HepG2 (cell line): ENCODE measurements at regions not wholly inside any gene's neighbourhood (a gene's known extent, or its start where the extent isn't known, plus 50 kb on each side); places are given as distances from the start of the nearest gene placed in this dataset.
A peak's percentile ranks its signal among the peaks of the same experiment; 100 is the strongest.

Source experiments
- AKNA ChIP-seq: sonication (generic); formaldehyde crosslinking; IDR thresholded peaks from 2 replicates; pipeline ENCODE4 v1.4.0; 2020; ENCODE audit warnings: missing genetic modification reagents, borderline replicate concordance
- BCL6 ChIP-seq: IDR thresholded peaks from 2 replicates; pipeline ENCODE4 v1.6.1; 2016; ENCODE audit warnings: missing genetic modification reagents, missing compliant biosample characterization
- DNMT3B ChIP-seq: conservative IDR thresholded peaks from 2 replicates; pipeline ENCODE4 v1.6.1; 2016; ENCODE audit warnings: missing biosample characterization, control low read depth
- DPF2 ChIP-seq: sonication (generic); formaldehyde crosslinking; IDR thresholded peaks from 2 replicates; pipeline ENCODE4 v1.4.0; 2020; ENCODE audit warnings: mild to moderate bottlenecking, low read depth, missing genetic modification reagents, borderline replicate concordance
- KDM3A ChIP-seq: IDR thresholded peaks from 2 replicates; pipeline ENCODE4 v1.6.1; 2018; ENCODE audit warnings: low read depth, missing compliant biosample characterization
- MAFF ChIP-seq: IDR thresholded peaks from 2 replicates; pipeline ENCODE4 v1.6.1; 2011; ENCODE audit warnings: low read depth, low read length, improper control_type of control experiment
- MED1 ChIP-seq: sonication (generic); formaldehyde crosslinking; IDR thresholded peaks from 2 replicates; pipeline ENCODE4 v1.4.0; 2020; ENCODE audit warnings: missing genetic modification reagents
- RNF219 ChIP-seq: sonication (generic); formaldehyde crosslinking; IDR thresholded peaks from 2 replicates; pipeline ENCODE4 v1.5.0; 2020; ENCODE audit warnings: mild to moderate bottlenecking, missing genetic modification reagents
- SMAD3 ChIP-seq: sonication (generic); formaldehyde crosslinking; IDR thresholded peaks from 2 replicates; pipeline ENCODE4 v1.4.0; 2020; ENCODE audit warnings: missing genetic modification reagents
- SOX13 ChIP-seq, 3 experiments: fragments of 450-650 bp in 1 of 3; sonication (generic) in 1 of 3; formaldehyde crosslinking in 1 of 3; IDR thresholded peaks in 2 of 3; conservative IDR thresholded peaks in 1 of 3; 2 replicates each; pipeline versions ENCODE4 v1.5.0 to v1.6.1; 2016 to 2020; ENCODE audit warnings: antibody characterized with exemption in 1 of 3, mild to moderate bottlenecking in 1 of 3, missing compliant biosample characterization in 1 of 3, missing genetic modification reagents in 1 of 3, moderate library complexity in 1 of 3
- SP4 ChIP-seq: sonication (generic); formaldehyde crosslinking; IDR thresholded peaks from 2 replicates; pipeline ENCODE4 v1.8.1; 2023; ENCODE audit warnings: mild to moderate bottlenecking, missing genetic modification reagents
- TFDP1 ChIP-seq: IDR thresholded peaks from 2 replicates; pipeline ENCODE4 v1.6.1; 2016; ENCODE audit warnings: missing compliant biosample characterization, missing genetic modification reagents, borderline replicate concordance
- THAP7 ChIP-seq: sonication (generic); formaldehyde crosslinking; IDR thresholded peaks from 2 replicates; pipeline ENCODE4 v1.8.1; 2023; ENCODE audit warnings: mild to moderate bottlenecking, missing genetic modification reagents
- USF2 ChIP-seq, 2 experiments: sonication (generic) in 1 of 2; formaldehyde crosslinking in 1 of 2; IDR thresholded peaks; 2 replicates each; pipeline versions ENCODE4 v1.5.1 to v1.6.1; 2011 to 2020; ENCODE audit warnings: borderline replicate concordance in 1 of 2, low read depth in 1 of 2, low read length in 1 of 2, mild to moderate bottlenecking in 1 of 2, missing genetic modification reagents in 1 of 2, moderate library complexity in 1 of 2
- ZNF703 ChIP-seq: sonication (generic); formaldehyde crosslinking; IDR thresholded peaks from 2 replicates; pipeline ENCODE4 v1.5.1; 2020; ENCODE audit warnings: missing genetic modification reagents, mild to moderate bottlenecking, moderate library complexity, borderline replicate concordance

- no peak for TF ChIP-seq SOX13 (IDR thresholded peaks at IDR 0.05)
- TF ChIP-seq SOX13 (CRISPR knock-in tag; conservative IDR thresholded peaks at IDR 0.05 in 1 of 2, IDR thresholded peaks at IDR 0.05 in 1 of 2), result 0 out of 4 replicates have a peak, but pooled peaks of 1 of the 2 experiments have one; percentile 37
- no peak for TF ChIP-seq DNMT3B
- TF ChIP-seq THAP7 (CRISPR knock-in tag), result no peak
- no peak for TF ChIP-seq MAFF
- TF ChIP-seq TFDP1 (CRISPR knock-in tag), result no peak
- 0 out of 2 replicates have a peak, but pooled peaks have one; percentile 35 for TF ChIP-seq SMAD3
- no peak for TF ChIP-seq KDM3A (CRISPR knock-in tag)
- no peak for TF ChIP-seq RNF219 (CRISPR knock-in tag)
- TF ChIP-seq SP4 (CRISPR knock-in tag), result no peak
- no peak for TF ChIP-seq MED1 (CRISPR knock-in tag)
- no peak for TF ChIP-seq DPF2 (CRISPR knock-in tag)
- TF ChIP-seq ZNF703 (CRISPR knock-in tag), result no peak
- no peak for TF ChIP-seq AKNA (CRISPR knock-in tag)
- TF ChIP-seq USF2 (IDR thresholded peaks at IDR 0.05; ENCODE audit: low read depth, low read length), result peak; percentile 15; the same call in 1 of the 2 replicates
- no peak for TF ChIP-seq USF2 (CRISPR knock-in tag; IDR thresholded peaks at IDR 0.05; ENCODE audit: borderline replicate concordance)
- TF ChIP-seq BCL6, result peak; percentile 30; the same call in 1 of the 2 replicates
Observed at GRCh38 chr3:152190636-152191183, 78.0 kb upstream of the MBNL1 start (continued).
